PC-9 (cell line): ENCODE measurements at regions not wholly inside any gene's neighbourhood (a gene's known extent, or its start where the extent isn't known, plus 50 kb on each side); places are given as distances from the start of the nearest gene placed in this dataset.

Source experiments
- BruUV-seq: library from RNA; stranded (reverse); fragments of 400-500 nt; replicated peaks from 2 replicates; lab custom pipeline; 2021; lab: Mats Ljungman, UMichigan
- CTCF ChIA-PET: fragments of 300-600 bp; sonication (Branson Sonifier 250); formaldehyde crosslinking; loops from one replicate; lab custom pipeline; 2022; ENCODE audit warnings: antibody characterized with exemption; lab: Charles Lee
- POLR2A ChIA-PET: fragments of 300-600 bp; sonication (Branson Sonifier 250); formaldehyde crosslinking; loops from one replicate; lab custom pipeline; 2022; ENCODE audit warnings: antibody characterized with exemption; ENCODE audit not compliant: unreplicated experiment; lab: Charles Lee
- DNase-seq, 2 experiments: peaks; one replicate each; pipeline versions ENCODE4 v3.0.0 to v3.0.0-alpha.2; 2015 to 2022; ENCODE audit warnings: mixed read lengths in 1 of 2
- H2AFZ ChIP-seq: fragments of 200-600 bp; sonication (generic); 2 replicates; pipeline ENCODE4 v1.8.1; 2017; ENCODE audit warnings: antibody characterized with exemption
- H3F3A ChIP-seq: fragments of 200-600 bp; sonication (generic); 2 replicates; pipeline ENCODE4 v1.8.1; 2017; ENCODE audit warnings: antibody characterized with exemption, mild to moderate bottlenecking, low read depth; ENCODE audit not compliant: insufficient read depth
- H3K27ac ChIP-seq: fragments of 200-600 bp; sonication (generic); 2 replicates; pipeline ENCODE4 v1.6.1; 2016; ENCODE audit warnings: mixed run types
- H3K27me3 ChIP-seq: fragments of 200-600 bp; sonication (generic); 2 replicates; pipeline ENCODE4 v1.6.1; 2016; ENCODE audit warnings: low read depth, mixed run types; ENCODE audit not compliant: insufficient read depth
- H3K36me3 ChIP-seq: fragments of 200-600 bp; sonication (generic); 2 replicates; pipeline ENCODE4 v1.6.1; 2016; ENCODE audit warnings: low read depth, mixed run types
- H3K4me1 ChIP-seq: fragments of 200-600 bp; sonication (generic); replicated peaks from 2 replicates; pipeline ENCODE4 v1.6.1; 2016; ENCODE audit warnings: mixed run types; ENCODE audit not compliant: insufficient read depth
- H3K4me2 ChIP-seq: fragments of 200-600 bp; sonication (generic); 2 replicates; pipeline ENCODE4 v1.6.1; 2017; ENCODE audit warnings: mixed run types
- H3K4me3 ChIP-seq: fragments of 200-600 bp; sonication (generic); 2 replicates; pipeline ENCODE4 v1.6.1; 2016; ENCODE audit warnings: mixed run types
- H3K79me2 ChIP-seq: fragments of 200-600 bp; sonication (generic); 2 replicates; pipeline ENCODE4 v1.6.1; 2017; ENCODE audit warnings: low read depth, mixed run types
- H3K9me2 ChIP-seq: fragments of 200-600 bp; sonication (generic); 2 replicates; pipeline ENCODE4 v1.8.1; 2017; ENCODE audit warnings: mild to moderate bottlenecking; ENCODE audit not compliant: insufficient read depth
- H3K9me3 ChIP-seq: fragments of 200-600 bp; sonication (generic); 2 replicates; pipeline ENCODE4 v1.8.1; 2016; ENCODE audit warnings: low read depth; ENCODE audit not compliant: insufficient read depth
- H4K20me1 ChIP-seq: fragments of 200-600 bp; sonication (generic); 2 replicates; pipeline ENCODE4 v1.8.1; 2017; ENCODE audit not compliant: insufficient read depth
- EZH2 ChIP-seq: fragments of 200-600 bp; sonication (generic); IDR thresholded peaks from 2 replicates; pipeline ENCODE4 v1.8.0; 2017; ENCODE audit warnings: antibody characterized with exemption, low read depth
- intact Hi-C: fragments of 100-400 bp; cut with micrococcal nuclease; formaldehyde crosslinking; loops from one replicate; pipeline ENCODE4 v1.10.0; 2022; ENCODE audit not compliant: unreplicated experiment
- TF ChIP-seq, protein P1 (sequence below): fragments of 200-600 bp; sonication (generic); conservative IDR thresholded peaks from 2 replicates; pipeline ENCODE4 v1.6.1; 2017; ENCODE audit warnings: mixed run types, antibody characterized with exemption, mild to moderate bottlenecking, moderate library complexity

DNA sequence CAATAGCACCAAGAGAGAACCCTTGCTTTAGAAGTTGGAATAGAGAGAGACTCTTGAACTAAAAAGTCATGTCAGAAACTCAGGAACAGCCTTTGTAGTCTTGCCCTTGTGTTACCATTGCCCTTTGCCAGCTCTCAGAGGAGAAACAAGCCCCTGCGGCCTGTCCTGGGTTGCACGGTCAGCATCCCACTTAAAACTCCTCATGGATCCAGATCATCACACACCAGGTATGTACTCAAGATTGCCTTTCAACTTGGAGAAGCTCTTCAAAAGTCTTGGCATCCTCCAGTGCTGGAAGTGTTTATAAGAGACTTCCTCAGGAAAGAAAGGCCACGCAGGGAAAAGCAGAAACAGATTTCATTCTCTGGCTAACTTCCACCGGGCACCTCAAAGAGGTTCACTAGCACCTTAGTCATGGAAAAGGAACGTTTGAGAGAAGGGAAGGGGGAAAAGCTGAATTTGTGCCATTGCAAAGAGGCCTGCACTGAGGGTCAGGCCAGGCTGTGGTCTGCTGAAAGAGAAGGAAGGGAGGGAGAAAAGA lies 594.2 kb downstream of the MED13L start:
- no peaks in the 10 kb centered on the region for H3K79me2 ChIP-seq
- no peak overlapping the region for H3K4me2 ChIP-seq
- H3K36me3 ChIP-seq, result no peaks in the 10 kb centered on the region
- no peaks in the 10 kb centered on the region for H3K9me2 ChIP-seq
- no peaks in the 10 kb centered on the region for H3K9me3 ChIP-seq
- TF ChIP-seq, protein P1, sequence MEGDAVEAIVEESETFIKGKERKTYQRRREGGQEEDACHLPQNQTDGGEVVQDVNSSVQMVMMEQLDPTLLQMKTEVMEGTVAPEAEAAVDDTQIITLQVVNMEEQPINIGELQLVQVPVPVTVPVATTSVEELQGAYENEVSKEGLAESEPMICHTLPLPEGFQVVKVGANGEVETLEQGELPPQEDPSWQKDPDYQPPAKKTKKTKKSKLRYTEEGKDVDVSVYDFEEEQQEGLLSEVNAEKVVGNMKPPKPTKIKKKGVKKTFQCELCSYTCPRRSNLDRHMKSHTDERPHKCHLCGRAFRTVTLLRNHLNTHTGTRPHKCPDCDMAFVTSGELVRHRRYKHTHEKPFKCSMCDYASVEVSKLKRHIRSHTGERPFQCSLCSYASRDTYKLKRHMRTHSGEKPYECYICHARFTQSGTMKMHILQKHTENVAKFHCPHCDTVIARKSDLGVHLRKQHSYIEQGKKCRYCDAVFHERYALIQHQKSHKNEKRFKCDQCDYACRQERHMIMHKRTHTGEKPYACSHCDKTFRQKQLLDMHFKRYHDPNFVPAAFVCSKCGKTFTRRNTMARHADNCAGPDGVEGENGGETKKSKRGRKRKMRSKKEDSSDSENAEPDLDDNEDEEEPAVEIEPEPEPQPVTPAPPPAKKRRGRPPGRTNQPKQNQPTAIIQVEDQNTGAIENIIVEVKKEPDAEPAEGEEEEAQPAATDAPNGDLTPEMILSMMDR, result no peak
- CTCF ChIA-PET, result no interaction called here
- H3K4me1 ChIP-seq, result no peaks in the 10 kb centered on the region
- POLR2A ChIA-PET, result no interaction called here
- H2AFZ ChIP-seq, result no peak overlapping the region
- no peaks in the 10 kb centered on the region for H4K20me1 ChIP-seq
- H3F3A ChIP-seq, result no peaks in the 10 kb centered on the region
- H3K27me3 ChIP-seq, result peaks cover 9% of the 10 kb centered on the region
- intact Hi-C loops, result no loop called here
- no peak overlapping the region for H3K4me3 ChIP-seq
- no peak overlapping the region for H3K27ac ChIP-seq
- no TSS peak for BruUV-seq
- no peak for DNase-seq

DNA sequence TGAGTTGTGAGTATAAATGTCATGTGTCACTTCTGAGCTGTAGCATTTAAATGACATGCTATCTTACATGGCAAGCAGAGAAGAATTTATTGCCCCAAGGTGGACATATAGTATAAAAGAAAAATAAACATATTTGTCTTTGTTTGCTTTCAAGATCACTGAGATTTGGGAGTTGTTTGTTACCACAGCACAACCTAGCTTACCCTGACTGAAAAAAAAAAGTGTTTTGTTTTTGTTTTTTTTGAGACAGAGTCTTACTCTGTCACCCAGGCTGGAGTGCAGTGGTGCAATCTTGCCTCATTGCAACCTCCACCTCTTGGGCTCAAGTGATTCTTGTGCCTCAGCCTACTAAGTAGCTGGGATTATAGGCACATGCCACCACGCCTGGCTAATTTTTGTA lies 596.5 kb downstream of the MED13L start:
- Histone ChIP-seq H3K27ac (no peak overlapping the region), H3K27me3 (peaks cover 4% of the 10 kb centered on the region; the same call in 1 of the 2 replicates), H3K4me2 (no peak overlapping the region), H3K9me3 (no peaks in the 10 kb centered on the region), H3K79me2 (no peaks in the 10 kb centered on the region), H3K4me3 (no peak overlapping the region), H4K20me1 (no peaks in the 10 kb centered on the region), H2AFZ (no peak overlapping the region), H3K4me1 (no peaks in the 10 kb centered on the region), H3K9me2 (no peaks in the 10 kb centered on the region), H3F3A (no peaks in the 10 kb centered on the region), H3K36me3 (no peaks in the 10 kb centered on the region)
- POLR2A ChIA-PET, result no interaction called here
- TF ChIP-seq EZH2, result no peak
- intact Hi-C loops, result no loop called here
- no peak for DNase-seq
- CTCF ChIA-PET, result no interaction called here
- no TSS peak for BruUV-seq

DNA sequence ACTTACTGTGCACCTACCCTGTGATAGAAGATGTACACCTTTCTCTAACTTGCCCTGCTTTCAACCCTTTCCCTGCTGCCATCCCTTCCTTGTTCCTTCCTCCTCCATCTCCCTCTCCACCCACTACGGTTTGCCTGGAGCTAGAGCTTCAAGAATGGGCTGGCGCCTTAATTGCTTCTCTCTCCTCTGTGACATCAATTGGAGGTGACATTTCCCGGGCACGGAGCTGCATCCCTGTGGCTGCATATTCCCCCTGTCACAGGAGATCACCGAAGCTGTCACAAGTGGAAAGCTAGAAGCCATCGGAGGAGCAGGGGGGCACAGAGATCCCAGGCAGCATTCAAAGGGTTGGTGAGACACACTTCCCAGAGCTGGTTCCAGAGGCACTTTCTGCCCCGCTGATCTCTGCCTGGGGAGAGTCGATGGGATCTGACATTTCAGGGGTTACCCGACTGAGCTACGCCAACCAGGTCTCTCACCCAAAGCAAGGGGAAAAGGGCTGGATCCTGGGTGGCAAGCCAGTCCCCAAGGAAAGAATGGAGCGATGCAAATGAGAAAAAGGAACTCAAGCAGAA lies 604.9 kb downstream of the MED13L start:
- H3K9me3 ChIP-seq, result no peaks in the 10 kb centered on the region
- BruUV-seq, result no TSS peak

More for the DNA sequence above, 604.9 kb downstream of the MED13L start:
- no peaks in the 10 kb centered on the region for H3K4me1 ChIP-seq
- intact Hi-C loops, result no loop called here
- no peaks in the 10 kb centered on the region for H3F3A ChIP-seq
- no peaks in the 10 kb centered on the region for H4K20me1 ChIP-seq
- H3K9me2 ChIP-seq, result no peaks in the 10 kb centered on the region
- H3K4me2 ChIP-seq, result no peak overlapping the region
- POLR2A ChIA-PET, result no interaction called here
- H2AFZ ChIP-seq, result no peak overlapping the region
- H3K79me2 ChIP-seq, result no peaks in the 10 kb centered on the region
- DNase-seq, result no peak
- H3K27me3 ChIP-seq, result peaks cover 34% of the 10 kb centered on the region; the same call in 1 of the 2 replicates
- H3K27ac ChIP-seq, result no peak overlapping the region
- CTCF ChIA-PET, result no interaction called here
- no peak for TF ChIP-seq EZH2
- TF ChIP-seq, protein P1, result no peak
- H3K36me3 ChIP-seq, result no peaks in the 10 kb centered on the region
- no peak overlapping the region for H3K4me3 ChIP-seq
